HepG2 (cell line): ENCODE measurements at regions not wholly inside any gene's neighbourhood (a gene's known extent, or its start where the extent isn't known, plus 50 kb on each side); places are given as distances from the start of the nearest gene placed in this dataset.

ENCODE experiments used
- ATAD3A ChIP-seq: sonication (generic); formaldehyde crosslinking; IDR thresholded peaks from 2 replicates; pipeline ENCODE4 v1.4.0; 2020; ENCODE audit warnings: missing genetic modification reagents
- BORCS8-MEF2B ChIP-seq: sonication (generic); formaldehyde crosslinking; IDR thresholded peaks from 2 replicates; pipeline ENCODE4 v1.8.0; 2022; ENCODE audit warnings: mild to moderate bottlenecking, missing genetic modification reagents
- DMAP1 ChIP-seq: IDR thresholded peaks from 2 replicates; pipeline ENCODE4 v1.6.1; 2016
- KDM5B ChIP-seq: sonication (generic); formaldehyde crosslinking; IDR thresholded peaks from 2 replicates; pipeline ENCODE4 v1.4.0; 2020; ENCODE audit warnings: missing genetic modification reagents, mild to moderate bottlenecking, borderline replicate concordance
- KLF6 ChIP-seq: IDR thresholded peaks from 2 replicates; pipeline ENCODE4 v1.8.0; 2016; ENCODE audit warnings: missing biosample characterization, missing genetic modification reagents
- POLR2G ChIP-seq: fragments of 200-400 bp; formaldehyde crosslinking; IDR thresholded peaks from 2 replicates; pipeline ENCODE4 v1.6.1; 2018; ENCODE audit warnings: mild to moderate bottlenecking, low read depth, low read length, moderate library complexity
- RFXAP ChIP-seq: sonication (generic); formaldehyde crosslinking; IDR thresholded peaks from 2 replicates; pipeline ENCODE4 v1.4.0; 2020; ENCODE audit warnings: missing genetic modification reagents, borderline replicate concordance
- SMAD1 ChIP-seq: sonication (generic); formaldehyde crosslinking; IDR thresholded peaks from 2 replicates; pipeline ENCODE4 v1.4.0; 2020; ENCODE audit warnings: missing genetic modification reagents, low read depth, mild to moderate bottlenecking, borderline replicate concordance
- ZNF20 ChIP-seq: sonication (generic); formaldehyde crosslinking; IDR thresholded peaks from 2 replicates; pipeline ENCODE4 v1.4.0; 2020; ENCODE audit warnings: mild to moderate bottlenecking, moderate library complexity, missing genetic modification reagents
- ZNF3 ChIP-seq: IDR thresholded peaks from 2 replicates; pipeline ENCODE4 v1.7.0; 2017; ENCODE audit warnings: inconsistent platforms
- ZNF30 ChIP-seq: sonication (generic); formaldehyde crosslinking; IDR thresholded peaks from 2 replicates; pipeline ENCODE4 v1.5.0; 2020; ENCODE audit warnings: mild to moderate bottlenecking, missing genetic modification reagents
- ZNF574 ChIP-seq: sonication (generic); formaldehyde crosslinking; IDR thresholded peaks from 2 replicates; pipeline ENCODE4 v1.4.0; 2020; ENCODE audit warnings: missing genetic modification reagents
- ZNF652 ChIP-seq: IDR thresholded peaks from 2 replicates; pipeline ENCODE4 v1.6.1; 2016; ENCODE audit warnings: low read depth, borderline replicate concordance
- ZNF746 ChIP-seq: sonication (generic); formaldehyde crosslinking; IDR thresholded peaks from 2 replicates; pipeline ENCODE4 v1.8.0; 2022; ENCODE audit warnings: mild to moderate bottlenecking, missing genetic modification reagents
- ZNF766 ChIP-seq: sonication (generic); formaldehyde crosslinking; IDR thresholded peaks from 2 replicates; pipeline ENCODE4 v1.5.0; 2020; ENCODE audit warnings: missing genetic modification reagents, borderline replicate concordance
- ZSCAN30 ChIP-seq: sonication (generic); formaldehyde crosslinking; IDR thresholded peaks from 2 replicates; pipeline ENCODE4 v1.5.0; 2020; ENCODE audit warnings: mild to moderate bottlenecking, missing genetic modification reagents
- TF ChIP-seq, protein P1 (sequence below): sonication (generic); formaldehyde crosslinking; IDR thresholded peaks from 2 replicates; pipeline ENCODE4 v1.4.0; 2020; ENCODE audit warnings: missing genetic modification reagents
- TF ChIP-seq, protein P2 (sequence below): sonication (generic); formaldehyde crosslinking; IDR thresholded peaks from 2 replicates; pipeline ENCODE4 v1.4.0; 2020; ENCODE audit warnings: missing genetic modification reagents
- TF ChIP-seq, protein P3 (sequence below): sonication (generic); formaldehyde crosslinking; IDR thresholded peaks from 2 replicates; pipeline ENCODE4 v1.8.0; 2022; ENCODE audit warnings: missing genetic modification reagents, mild to moderate bottlenecking, inconsistent platforms, borderline replicate concordance
- TF ChIP-seq, protein P4 (sequence below): sonication (generic); formaldehyde crosslinking; IDR thresholded peaks from 2 replicates; pipeline ENCODE4 v1.8.1; 2023; ENCODE audit warnings: mild to moderate bottlenecking, inconsistent platforms, moderate library complexity, missing genetic modification reagents, borderline replicate concordance
- TF ChIP-seq, protein P5 (sequence below): sonication (generic); formaldehyde crosslinking; IDR thresholded peaks from 2 replicates; pipeline ENCODE4 v1.4.0; 2020; ENCODE audit warnings: missing genetic modification reagents

DNA sequence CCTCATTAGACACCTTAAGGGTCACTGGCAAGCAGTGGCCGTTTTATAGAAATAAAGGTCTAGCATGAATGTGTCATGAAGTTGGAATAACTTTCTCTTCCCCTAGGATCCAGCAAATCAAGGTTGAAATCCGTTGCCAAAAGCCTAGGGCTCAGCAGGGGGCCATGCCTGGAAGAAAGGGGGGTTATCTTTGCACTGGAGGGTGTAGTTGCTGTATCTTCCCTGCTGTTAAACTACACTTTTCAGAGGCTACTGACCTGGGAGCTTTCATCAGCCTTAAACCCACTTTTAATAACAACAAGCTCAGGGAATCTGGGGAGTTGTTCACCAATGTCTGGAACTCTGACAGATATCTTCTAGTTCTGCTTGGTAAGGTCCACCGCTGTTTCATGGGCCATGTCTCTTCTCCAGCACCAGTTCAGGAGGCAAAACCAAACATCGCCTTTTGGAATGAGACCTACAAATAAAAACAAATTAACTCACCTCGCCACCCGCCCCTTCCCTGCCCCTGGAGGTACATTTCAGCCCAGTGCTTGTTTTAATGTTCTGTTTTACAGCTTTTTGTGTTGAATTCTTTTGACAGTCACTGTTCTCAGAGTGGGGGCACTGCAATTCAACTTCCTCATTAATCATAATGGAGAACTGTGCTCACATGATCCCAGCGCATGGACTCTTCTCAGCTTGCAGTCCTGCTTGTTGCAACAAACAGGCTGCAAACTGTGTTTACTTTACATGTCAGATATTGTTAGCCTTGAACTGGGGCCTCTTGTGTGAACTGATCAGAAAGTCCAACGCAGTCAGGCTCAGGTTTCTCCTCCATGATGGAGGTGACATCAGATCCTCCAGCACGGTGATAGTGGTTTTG lies 508.7 kb downstream of the KCNJ2 start (continued):
- TF ChIP-seq, protein P1, sequence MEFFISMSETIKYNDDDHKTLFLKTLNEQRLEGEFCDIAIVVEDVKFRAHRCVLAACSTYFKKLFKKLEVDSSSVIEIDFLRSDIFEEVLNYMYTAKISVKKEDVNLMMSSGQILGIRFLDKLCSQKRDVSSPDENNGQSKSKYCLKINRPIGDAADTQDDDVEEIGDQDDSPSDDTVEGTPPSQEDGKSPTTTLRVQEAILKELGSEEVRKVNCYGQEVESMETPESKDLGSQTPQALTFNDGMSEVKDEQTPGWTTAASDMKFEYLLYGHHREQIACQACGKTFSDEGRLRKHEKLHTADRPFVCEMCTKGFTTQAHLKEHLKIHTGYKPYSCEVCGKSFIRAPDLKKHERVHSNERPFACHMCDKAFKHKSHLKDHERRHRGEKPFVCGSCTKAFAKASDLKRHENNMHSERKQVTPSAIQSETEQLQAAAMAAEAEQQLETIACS (CRISPR knock-in tag) = no peak
- TF ChIP-seq ZNF574 (CRISPR knock-in tag) (peak; percentile 58), ZNF20 (no peak), ZSCAN30 (CRISPR knock-in tag) (no peak), RFXAP (no peak), POLR2G (no peak), ZNF30 (no peak), ZNF746 (no peak), ZNF3 (CRISPR knock-in tag) (no peak), DMAP1 (CRISPR knock-in tag) (no peak), ZNF766 (no peak; the same call in 1 of the 2 replicates), BORCS8-MEF2B (CRISPR knock-in tag) (no peak), SMAD1 (CRISPR knock-in tag) (no peak), KDM5B (CRISPR knock-in tag) (no peak), ZNF652 (CRISPR knock-in tag) (no peak; the same call in 1 of the 2 replicates), KLF6 (CRISPR knock-in tag) (0 out of 2 replicates have a peak, but pooled peaks have one; percentile 65), ATAD3A (CRISPR knock-in tag) (no peak)
- TF ChIP-seq, protein P2, sequence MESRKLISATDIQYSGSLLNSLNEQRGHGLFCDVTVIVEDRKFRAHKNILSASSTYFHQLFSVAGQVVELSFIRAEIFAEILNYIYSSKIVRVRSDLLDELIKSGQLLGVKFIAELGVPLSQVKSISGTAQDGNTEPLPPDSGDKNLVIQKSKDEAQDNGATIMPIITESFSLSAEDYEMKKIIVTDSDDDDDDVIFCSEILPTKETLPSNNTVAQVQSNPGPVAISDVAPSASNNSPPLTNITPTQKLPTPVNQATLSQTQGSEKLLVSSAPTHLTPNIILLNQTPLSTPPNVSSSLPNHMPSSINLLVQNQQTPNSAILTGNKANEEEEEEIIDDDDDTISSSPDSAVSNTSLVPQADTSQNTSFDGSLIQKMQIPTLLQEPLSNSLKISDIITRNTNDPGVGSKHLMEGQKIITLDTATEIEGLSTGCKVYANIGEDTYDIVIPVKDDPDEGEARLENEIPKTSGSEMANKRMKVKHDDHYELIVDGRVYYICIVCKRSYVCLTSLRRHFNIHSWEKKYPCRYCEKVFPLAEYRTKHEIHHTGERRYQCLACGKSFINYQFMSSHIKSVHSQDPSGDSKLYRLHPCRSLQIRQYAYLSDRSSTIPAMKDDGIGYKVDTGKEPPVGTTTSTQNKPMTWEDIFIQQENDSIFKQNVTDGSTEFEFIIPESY (CRISPR knock-in tag) = peak; percentile 51; the same call in 1 of the 2 replicates
- TF ChIP-seq, protein P3, sequence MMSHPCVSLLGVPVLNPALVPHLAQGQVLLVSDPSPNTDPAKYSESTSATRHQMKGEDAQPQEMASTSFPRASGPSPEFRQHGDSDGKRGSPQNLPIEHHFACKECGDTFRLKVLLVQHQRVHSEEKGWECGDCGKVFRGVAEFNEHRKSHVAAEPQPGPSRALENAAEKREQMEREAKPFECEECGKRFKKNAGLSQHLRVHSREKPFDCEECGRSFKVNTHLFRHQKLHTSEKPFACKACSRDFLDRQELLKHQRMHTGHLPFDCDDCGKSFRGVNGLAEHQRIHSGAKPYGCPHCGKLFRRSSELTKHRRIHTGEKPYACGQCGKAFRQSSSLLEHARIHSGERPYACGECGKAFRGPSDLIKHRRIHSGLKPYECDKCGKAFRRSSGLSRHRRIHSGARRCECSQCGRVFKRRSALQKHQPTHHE (CRISPR knock-in tag) = no peak
- TF ChIP-seq, protein P4, sequence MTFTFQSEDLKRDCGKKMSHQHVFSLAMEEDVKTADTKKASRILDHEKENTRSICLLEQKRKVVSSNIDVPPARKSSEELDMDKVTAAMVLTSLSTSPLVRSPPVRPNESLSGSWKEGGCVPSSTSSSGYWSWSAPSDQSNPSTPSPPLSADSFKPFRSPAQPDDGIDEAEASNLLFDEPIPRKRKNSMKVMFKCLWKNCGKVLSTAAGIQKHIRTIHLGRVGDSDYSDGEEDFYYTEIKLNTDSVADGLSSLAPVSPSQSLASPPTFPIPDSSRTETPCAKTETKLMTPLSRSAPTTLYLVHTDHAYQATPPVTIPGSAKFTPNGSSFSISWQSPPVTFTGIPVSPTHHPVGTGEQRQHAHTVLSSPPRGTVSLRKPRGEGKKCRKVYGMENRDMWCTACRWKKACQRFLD = no peak
- TF ChIP-seq, protein P5, sequence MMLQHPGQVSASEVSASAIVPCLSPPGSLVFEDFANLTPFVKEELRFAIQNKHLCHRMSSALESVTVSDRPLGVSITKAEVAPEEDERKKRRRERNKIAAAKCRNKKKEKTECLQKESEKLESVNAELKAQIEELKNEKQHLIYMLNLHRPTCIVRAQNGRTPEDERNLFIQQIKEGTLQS = no peak
